ENCODE measurements at regions not wholly inside any gene's neighbourhood (a gene's known extent, or its start where the extent isn't known, plus 50 kb on each side); places are given as distances from the start of the nearest gene placed in this dataset.

GRCh38 chr5:153014194-153014593 is 476.3 kb upstream of the GRIA1 start (continued):
- no peak for TF ChIP-seq AEBP2 (tag by site-specific recombination; IDR thresholded peaks at IDR 0.05; ENCODE audit: borderline replicate concordance)
- no peak for TF ChIP-seq ZNF48 (tag by site-specific recombination; IDR thresholded peaks at IDR 0.05)
- no peak for TF ChIP-seq ZNF202 (tag by site-specific recombination; IDR thresholded peaks at IDR 0.05; ENCODE audit: borderline replicate concordance)
- no peak for TF ChIP-seq ZSCAN23 (tag by site-specific recombination; IDR thresholded peaks at IDR 0.05)
- no peak for TF ChIP-seq ZNF140 (tag by site-specific recombination; IDR thresholded peaks at IDR 0.05)
- no peak for TF ChIP-seq ZBTB20 (tag by site-specific recombination; IDR thresholded peaks at IDR 0.05)

GRCh38 chr5:153018121-153018520 is 472.3 kb upstream of the GRIA1 start:
- ChIA-PET POLR2A (no interaction called here), CTCF (no interaction called here)
- no peaks in the 10 kb centered on the region for H3K4me1 ChIP-seq (ENCODE audit: control insufficient read depth, insufficient read depth, low read length)
- H3K36me3 ChIP-seq (ENCODE audit: control insufficient read depth in 2 of 2, insufficient read depth in 1 of 2, low read length in 2 of 2): no peaks in the 10 kb centered on the region
- no peak overlapping the region for H3K4me3 ChIP-seq (ENCODE audit: low read depth, low read length)
- no peak for TF ChIP-seq HOXA7 (CRISPR knock-in tag; IDR thresholded peaks at IDR 0.05; ENCODE audit: borderline replicate concordance)
- TF ChIP-seq ZNF624 (tag by site-specific recombination; IDR thresholded peaks at IDR 0.05): no peak
- TF ChIP-seq ZNF558 (tag by site-specific recombination; IDR thresholded peaks at IDR 0.05): no peak
- TF ChIP-seq ATF2 (tag by site-specific recombination; IDR thresholded peaks at IDR 0.05; ENCODE audit: low read depth): no peak
- H3K27ac ChIP-seq (ENCODE audit: extremely low read depth, low read depth, low read length): no peak overlapping the region
- H3K9me3 ChIP-seq (ENCODE audit: control insufficient read depth, insufficient read depth, low read depth, low read length): no peaks in the 10 kb centered on the region

GRCh38 chr5:153030755-153031725 is 459.4 kb upstream of the GRIA1 start:
- ChIA-PET CTCF (no interaction called here), POLR2A (no interaction called here)
- Histone ChIP-seq H3K4me1 (ENCODE audit: control insufficient read depth, insufficient read depth, low read length) (no peaks in the 10 kb centered on the region), H3K4me3 (ENCODE audit: low read depth, low read length) (no peak overlapping the region), H3K36me3 (ENCODE audit: control insufficient read depth in 2 of 2, insufficient read depth in 1 of 2, low read length in 2 of 2) (no peaks in the 10 kb centered on the region), H3K9me3 (ENCODE audit: control insufficient read depth, insufficient read depth, low read depth, low read length) (no peaks in the 10 kb centered on the region), H3K27ac (ENCODE audit: extremely low read depth, low read depth, low read length) (no peak overlapping the region)
- TF ChIP-seq TSHZ1 (tag by site-specific recombination; IDR thresholded peaks at IDR 0.05; ENCODE audit: borderline replicate concordance) (no peak), PBX3 (CRISPR knock-in tag; IDR thresholded peaks at IDR 0.05) (no peak), FEZF1 (tag by site-specific recombination; IDR thresholded peaks at IDR 0.05) (no peak), ZNF623 (tag by site-specific recombination; IDR thresholded peaks at IDR 0.05) (no peak), KLF10 (tag by site-specific recombination; IDR thresholded peaks at IDR 0.05) (no peak), ZBTB17 (tag by site-specific recombination; IDR thresholded peaks at IDR 0.05) (no peak), ZNF555 (tag by site-specific recombination; conservative IDR thresholded peaks at IDR 0.05) (no peak), ZNF350 (tag by site-specific recombination; IDR thresholded peaks at IDR 0.05) (no peak), ZNF449 (tag by site-specific recombination; IDR thresholded peaks at IDR 0.05) (no peak), ZNF513 (tag by site-specific recombination; IDR thresholded peaks at IDR 0.05) (no peak)
